Retinal pigment epithelial cell (primary cell): ENCODE measurements at regions not wholly inside any gene's neighbourhood (a gene's known extent, or its start where the extent isn't known, plus 50 kb on each side); places are given as distances from the start of the nearest gene placed in this dataset.

Experiments
- DNase-seq: peaks from one replicate; pipeline ENCODE4 v3.0.0-alpha.2; 2010; ENCODE audit warnings: low read depth
- H3K4me3 ChIP-seq: 2 replicates; pipeline ENCODE4 v1.5.1; 2011; ENCODE audit warnings: mild to moderate bottlenecking, low read length, control low read depth, moderate library complexity
- TF ChIP-seq, protein P1 (sequence below): conservative IDR thresholded peaks from 2 replicates; pipeline ENCODE4 v1.5.1; 2011; ENCODE audit warnings: low read depth, low read length, control low read depth, inconsistent platforms

DNA sequence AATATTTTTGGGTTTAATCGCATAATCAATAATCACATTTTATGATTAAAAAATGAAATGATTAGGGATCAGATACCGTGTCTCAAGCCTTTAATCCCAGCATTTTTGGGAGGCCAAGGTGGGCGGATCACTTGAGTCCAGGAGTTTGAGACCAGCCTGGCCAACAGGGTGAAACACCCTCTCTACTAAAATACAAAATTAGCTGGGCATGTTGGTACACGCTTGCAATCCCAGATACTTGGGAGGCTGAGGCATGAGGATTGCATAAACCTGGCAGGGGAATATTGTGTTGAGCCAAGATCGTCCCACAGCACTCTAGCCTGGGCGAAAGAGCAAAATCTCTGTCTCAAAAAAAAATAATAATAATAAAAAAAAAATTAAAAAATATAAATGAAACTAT, 1581.4 kb downstream of the KCNT2 start:
- TF ChIP-seq, protein P1, sequence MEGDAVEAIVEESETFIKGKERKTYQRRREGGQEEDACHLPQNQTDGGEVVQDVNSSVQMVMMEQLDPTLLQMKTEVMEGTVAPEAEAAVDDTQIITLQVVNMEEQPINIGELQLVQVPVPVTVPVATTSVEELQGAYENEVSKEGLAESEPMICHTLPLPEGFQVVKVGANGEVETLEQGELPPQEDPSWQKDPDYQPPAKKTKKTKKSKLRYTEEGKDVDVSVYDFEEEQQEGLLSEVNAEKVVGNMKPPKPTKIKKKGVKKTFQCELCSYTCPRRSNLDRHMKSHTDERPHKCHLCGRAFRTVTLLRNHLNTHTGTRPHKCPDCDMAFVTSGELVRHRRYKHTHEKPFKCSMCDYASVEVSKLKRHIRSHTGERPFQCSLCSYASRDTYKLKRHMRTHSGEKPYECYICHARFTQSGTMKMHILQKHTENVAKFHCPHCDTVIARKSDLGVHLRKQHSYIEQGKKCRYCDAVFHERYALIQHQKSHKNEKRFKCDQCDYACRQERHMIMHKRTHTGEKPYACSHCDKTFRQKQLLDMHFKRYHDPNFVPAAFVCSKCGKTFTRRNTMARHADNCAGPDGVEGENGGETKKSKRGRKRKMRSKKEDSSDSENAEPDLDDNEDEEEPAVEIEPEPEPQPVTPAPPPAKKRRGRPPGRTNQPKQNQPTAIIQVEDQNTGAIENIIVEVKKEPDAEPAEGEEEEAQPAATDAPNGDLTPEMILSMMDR: no peak
- DNase-seq: no peak
- no peak overlapping the region for H3K4me3 ChIP-seq

GRCh38 chr1:195019385-195019784, 1588.9 kb downstream of the KCNT2 start:
- no peak for DNase-seq
- TF ChIP-seq, protein P1: no peak
- H3K4me3 ChIP-seq: no peak overlapping the region

GRCh38 chr1:195012995-195013394, 1595.2 kb downstream of the KCNT2 start:
- no peak for DNase-seq
- no peak overlapping the region for H3K4me3 ChIP-seq
- TF ChIP-seq, protein P1: no peak

GRCh38 chr1:195005338-195005737, 1602.9 kb downstream of the KCNT2 start:
- TF ChIP-seq, protein P1: no peak
- no peak for DNase-seq
- H3K4me3 ChIP-seq: no peak overlapping the region

GRCh38 chr1:194990483-194990882, 1617.8 kb downstream of the KCNT2 start:
- no peak overlapping the region for H3K4me3 ChIP-seq
- DNase-seq: no peak
- TF ChIP-seq, protein P1: no peak

DNA sequence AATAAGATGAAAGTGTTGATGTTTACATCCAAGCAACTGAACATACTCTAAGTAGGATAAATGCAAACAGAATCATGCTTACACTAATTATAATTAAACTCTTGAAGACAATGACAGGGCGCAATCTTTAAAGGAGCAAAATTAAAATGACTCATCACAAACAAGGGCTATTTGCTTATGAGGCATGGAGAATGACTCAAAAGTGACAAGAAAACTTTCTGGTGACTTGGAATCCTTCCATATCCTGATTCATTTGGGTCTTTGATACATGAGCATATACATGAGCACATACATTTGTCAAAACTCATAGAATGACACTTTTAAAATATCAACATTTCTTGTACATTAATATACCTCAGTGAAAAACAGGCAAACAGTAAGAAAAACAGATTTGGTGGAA, 1632.3 kb downstream of the KCNT2 start:
- no peak for DNase-seq
- H3K4me3 ChIP-seq: no peak overlapping the region
- TF ChIP-seq, protein P1: no peak

DNA sequence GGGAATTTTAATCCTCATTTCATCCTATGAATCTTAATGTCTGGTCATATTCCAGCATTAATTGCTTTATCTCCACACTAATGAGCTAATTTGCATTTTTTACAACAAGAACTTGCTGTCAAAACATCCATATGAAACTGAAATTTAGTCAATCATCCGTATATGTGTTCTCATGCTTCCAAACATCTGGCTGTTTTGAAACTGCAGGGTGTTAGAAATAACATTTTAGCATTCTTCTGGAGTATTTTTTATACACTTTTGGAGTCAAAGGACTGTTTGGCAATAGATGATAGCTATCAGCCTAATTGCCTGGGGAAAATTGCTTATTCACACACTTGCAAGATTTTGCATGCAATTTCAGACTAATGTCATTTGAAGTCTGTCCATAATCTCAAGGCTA, 1639.3 kb downstream of the KCNT2 start:
- DNase-seq: no peak
- TF ChIP-seq, protein P1: no peak
- H3K4me3 ChIP-seq: no peak overlapping the region
